HepG2 (cell line): ENCODE measurements at regions not wholly inside any gene's neighbourhood (a gene's known extent, or its start where the extent isn't known, plus 50 kb on each side); places are given as distances from the start of the nearest gene placed in this dataset.

ENCODE experiments used
- ATAC-seq: fragments of 200-7000 bp; cut with Tn5 transposase; 3 replicates; pipeline ENCODE4 v1.9.1; 2020; ENCODE audit warnings: mild to moderate bottlenecking, moderate library complexity
- BruUV-seq: library from RNA; stranded (reverse); fragments of 400-500 nt; replicated peaks from 2 replicates; lab custom pipeline; 2021; lab: Mats Ljungman, UMichigan
- CTCF ChIA-PET: fragments of 300-600 bp; formaldehyde crosslinking; extraction: SDS; loops from one replicate; lab custom pipeline; 2021; ENCODE audit warnings: low total read pairs, inconsistent platforms, low intra/inter-chr PET ratio; lab: Yijun Ruan, JAX
- POLR2A ChIA-PET: fragments of 350-600 bp; sonication (Branson Sonifier 250); formaldehyde crosslinking; loops from one replicate; lab custom pipeline; 2020; ENCODE audit warnings: antibody characterized with exemption, inconsistent platforms; lab: Yijun Ruan, JAX
- DNase-seq: peaks from one replicate; pipeline ENCODE4 v3.0.0-alpha.2; 2015; ENCODE audit warnings: low spot score
- FAIRE-seq: peaks from 3 replicates; lab custom pipeline; 2011; peaks lifted over from hg19 to GRCh38; lab: Jason Lieb, UNC
- H2AFZ ChIP-seq: one replicate; pipeline ENCODE4 v1.6.1; 2011; ENCODE audit warnings: low read length, inconsistent platforms
- H3K27ac ChIP-seq: fragments of 300-600 bp; 3 replicates; pipeline ENCODE4 v1.8.0; 2011; ENCODE audit warnings: mixed run types, mild to moderate bottlenecking, mixed read lengths, low read length, inconsistent platforms; ENCODE audit not compliant: insufficient read depth; ENCODE audit errors: extremely low read length
- H3K27me3 ChIP-seq, 2 experiments: fragments of 200-600 bp in 1 of 2; 2 replicates in 1 of 2; 3 replicates in 1 of 2; pipeline versions ENCODE4 v1.6.0 to v1.8.0; 2011; ENCODE audit warnings: low read length in 2 of 2, mild to moderate bottlenecking in 2 of 2, moderate library complexity in 2 of 2, inconsistent platforms in 1 of 2; ENCODE audit not compliant: insufficient read depth in 2 of 2, control insufficient read depth in 1 of 2
- H3K36me3 ChIP-seq, 2 experiments: fragments of 200-600 bp in 1 of 2; replicated peaks in 1 of 2; 2 replicates in 1 of 2; 3 replicates in 1 of 2; pipeline versions ENCODE4 v1.5.1 to v1.8.0; 2011; ENCODE audit warnings: low read length in 2 of 2, inconsistent platforms in 1 of 2; ENCODE audit not compliant: insufficient read depth in 2 of 2, control insufficient read depth in 1 of 2
- H3K4me1 ChIP-seq: 2 replicates; pipeline ENCODE4 v1.5.1; 2012; ENCODE audit warnings: low read length, inconsistent platforms; ENCODE audit not compliant: insufficient read depth
- H3K4me2 ChIP-seq: 2 replicates; pipeline ENCODE4 v1.6.0; 2011; ENCODE audit warnings: low read depth, low read length, inconsistent platforms
- H3K4me3 ChIP-seq, 3 experiments: fragments of 200-600 bp in 1 of 3; sonication (generic), shearing (Covaris generic) in 1 of 3; replicated peaks in 1 of 3; 2 replicates each; pipeline ENCODE4 v1.5.1; 2011 to 2016; ENCODE audit warnings: low read length in 3 of 3, inconsistent platforms in 2 of 3, low read depth in 2 of 3, mild to moderate bottlenecking in 2 of 3, control low read depth in 1 of 3, mixed read lengths in 1 of 3; ENCODE audit not compliant: insufficient read depth in 1 of 3
- H3K79me2 ChIP-seq: one replicate; pipeline ENCODE4 v1.6.1; 2011; ENCODE audit warnings: low read length, inconsistent platforms; ENCODE audit not compliant: insufficient read depth
- H3K9ac ChIP-seq: 2 replicates; pipeline ENCODE4 v1.6.0; 2011; ENCODE audit warnings: mild to moderate bottlenecking, low read depth, low read length, inconsistent platforms; ENCODE audit not compliant: insufficient read depth
- H3K9me3 ChIP-seq: 2 replicates; pipeline ENCODE4 v1.5.1; 2012; ENCODE audit warnings: mild to moderate bottlenecking, low read length
- H4K20me1 ChIP-seq: 2 replicates; pipeline ENCODE4 v1.6.0; 2011; ENCODE audit warnings: inconsistent platforms, mild to moderate bottlenecking, low read length, moderate library complexity; ENCODE audit not compliant: insufficient read depth
- ARHGAP35 ChIP-seq: sonication (generic); formaldehyde crosslinking; IDR thresholded peaks from 2 replicates; pipeline ENCODE4 v1.9.0; 2022; ENCODE audit warnings: mild to moderate bottlenecking, inconsistent platforms, moderate library complexity, missing genetic modification reagents, borderline replicate concordance
- ATF7-NPFF ChIP-seq: sonication (generic); formaldehyde crosslinking; IDR thresholded peaks from 2 replicates; pipeline ENCODE4 v1.8.1; 2023; ENCODE audit warnings: mild to moderate bottlenecking, low read depth, missing genetic modification reagents, moderate library complexity
- CBX1 ChIP-seq: IDR thresholded peaks from one replicate; pipeline ENCODE4 v1.6.1; 2016; ENCODE audit warnings: antibody characterized with exemption, low read depth
- HMG20A ChIP-seq: IDR thresholded peaks from 2 replicates; pipeline ENCODE4 v1.6.1; 2016; ENCODE audit warnings: borderline replicate concordance
- IRF2 ChIP-seq: IDR thresholded peaks from 2 replicates; pipeline ENCODE4 v1.6.1; 2018; ENCODE audit warnings: missing genetic modification reagents, missing compliant biosample characterization
- KDM1A ChIP-seq: IDR thresholded peaks from 2 replicates; pipeline ENCODE4 v1.6.1; 2016; ENCODE audit warnings: missing compliant biosample characterization
- MEF2D ChIP-seq: sonication (generic); formaldehyde crosslinking; IDR thresholded peaks from 2 replicates; pipeline ENCODE4 v1.5.1; 2020; ENCODE audit warnings: mild to moderate bottlenecking, missing genetic modification reagents
- MEIS1 ChIP-seq: sonication (generic); formaldehyde crosslinking; IDR thresholded peaks from 2 replicates; pipeline ENCODE4 v1.9.0; 2021; ENCODE audit warnings: mild to moderate bottlenecking, missing genetic modification reagents, moderate library complexity, borderline replicate concordance
- MXD4 ChIP-seq: IDR thresholded peaks from 2 replicates; pipeline ENCODE4 v1.6.1; 2016; ENCODE audit warnings: mild to moderate bottlenecking, missing biosample characterization, missing genetic modification reagents
- PAF1 ChIP-seq: IDR thresholded peaks from 2 replicates; pipeline ENCODE4 v1.6.1; 2016; ENCODE audit warnings: missing genetic modification reagents, missing compliant biosample characterization
- PBX3 ChIP-seq: sonication (generic); formaldehyde crosslinking; IDR thresholded peaks from 2 replicates; pipeline ENCODE4 v1.8.1; 2023; ENCODE audit warnings: missing genetic modification reagents, inconsistent platforms, borderline replicate concordance
- POLR2A ChIP-seq, 2 experiments: IDR thresholded peaks; 2 replicates each; pipeline ENCODE4 v1.6.1; 2011; ENCODE audit warnings: low read depth in 2 of 2, low read length in 2 of 2, mild to moderate bottlenecking in 1 of 2, moderate library complexity in 1 of 2; ENCODE audit not compliant: insufficient read depth in 1 of 2
- PPARG ChIP-seq: conservative IDR thresholded peaks from 2 replicates; pipeline ENCODE4 v1.6.1; 2016; ENCODE audit warnings: missing biosample characterization, missing genetic modification reagents
- SMYD3 ChIP-seq: sonication (generic); formaldehyde crosslinking; IDR thresholded peaks from 2 replicates; pipeline ENCODE4 v1.8.1; 2023; ENCODE audit warnings: mild to moderate bottlenecking, missing genetic modification reagents
- ZFP90 ChIP-seq: sonication (generic); formaldehyde crosslinking; IDR thresholded peaks from 2 replicates; pipeline ENCODE4 v1.8.0; 2022; ENCODE audit warnings: missing genetic modification reagents, mild to moderate bottlenecking, inconsistent platforms, borderline replicate concordance
- ZNF563 ChIP-seq: sonication (generic); formaldehyde crosslinking; IDR thresholded peaks from 2 replicates; pipeline ENCODE4 v1.8.0; 2022; ENCODE audit warnings: mild to moderate bottlenecking, moderate library complexity, missing genetic modification reagents
- ZNF577 ChIP-seq: sonication (generic); formaldehyde crosslinking; IDR thresholded peaks from 2 replicates; pipeline ENCODE4 v1.4.0; 2020; ENCODE audit warnings: mild to moderate bottlenecking, low read depth, missing genetic modification reagents, borderline replicate concordance
- ZNF839 ChIP-seq: sonication (generic); formaldehyde crosslinking; IDR thresholded peaks from 2 replicates; pipeline ENCODE4 v1.4.0; 2020; ENCODE audit warnings: missing genetic modification reagents, mild to moderate bottlenecking, borderline replicate concordance
- ZNF841 ChIP-seq: sonication (generic); formaldehyde crosslinking; IDR thresholded peaks from 2 replicates; pipeline ENCODE4 v1.8.1; 2023; ENCODE audit warnings: missing genetic modification reagents, borderline replicate concordance
- ZZZ3 ChIP-seq: sonication (generic); formaldehyde crosslinking; IDR thresholded peaks from 2 replicates; pipeline ENCODE4 v1.4.0; 2020; ENCODE audit warnings: missing genetic modification reagents, mild to moderate bottlenecking, borderline replicate concordance
- WGBS: methylation state at CpG from one replicate; pipeline ENCODE4 v1.1.6; 2017; ENCODE audit warnings: low lambda C conversion rate; 5-methylcytosine and 5-hydroxymethylcytosine counted together
- in situ Hi-C: cut with HindIII; loops from 2 replicates; pipeline ENCODE4 v1.10.0; 2017; ENCODE audit warnings: low pct_unique_long_range_greater_than_20kb; ENCODE audit not compliant: extremely low pct_ligation_motif_present
- intact Hi-C: fragments of 100-400 bp; cut with micrococcal nuclease; formaldehyde crosslinking; loops from one replicate; pipeline ENCODE4 v1.10.0; 2022; ENCODE audit not compliant: unreplicated experiment
- TF ChIP-seq, protein P1 (sequence below): sonication (generic); formaldehyde crosslinking; IDR thresholded peaks from 2 replicates; pipeline ENCODE4 v1.4.0; 2020; ENCODE audit warnings: missing genetic modification reagents

GRCh38 chr7:85725026-85725425, 538.2 kb upstream of the SEMA3D start (continued):
- no peak for TF ChIP-seq ZNF839 (CRISPR knock-in tag)
- TF ChIP-seq, protein P1, sequence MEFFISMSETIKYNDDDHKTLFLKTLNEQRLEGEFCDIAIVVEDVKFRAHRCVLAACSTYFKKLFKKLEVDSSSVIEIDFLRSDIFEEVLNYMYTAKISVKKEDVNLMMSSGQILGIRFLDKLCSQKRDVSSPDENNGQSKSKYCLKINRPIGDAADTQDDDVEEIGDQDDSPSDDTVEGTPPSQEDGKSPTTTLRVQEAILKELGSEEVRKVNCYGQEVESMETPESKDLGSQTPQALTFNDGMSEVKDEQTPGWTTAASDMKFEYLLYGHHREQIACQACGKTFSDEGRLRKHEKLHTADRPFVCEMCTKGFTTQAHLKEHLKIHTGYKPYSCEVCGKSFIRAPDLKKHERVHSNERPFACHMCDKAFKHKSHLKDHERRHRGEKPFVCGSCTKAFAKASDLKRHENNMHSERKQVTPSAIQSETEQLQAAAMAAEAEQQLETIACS (CRISPR knock-in tag) = no peak
- no peak for TF ChIP-seq ZNF841 (CRISPR knock-in tag)
- TF ChIP-seq MEIS1 = no peak
- TF ChIP-seq PBX3 (CRISPR knock-in tag) = no peak
- no peak for TF ChIP-seq PAF1 (CRISPR knock-in tag)

DNA sequence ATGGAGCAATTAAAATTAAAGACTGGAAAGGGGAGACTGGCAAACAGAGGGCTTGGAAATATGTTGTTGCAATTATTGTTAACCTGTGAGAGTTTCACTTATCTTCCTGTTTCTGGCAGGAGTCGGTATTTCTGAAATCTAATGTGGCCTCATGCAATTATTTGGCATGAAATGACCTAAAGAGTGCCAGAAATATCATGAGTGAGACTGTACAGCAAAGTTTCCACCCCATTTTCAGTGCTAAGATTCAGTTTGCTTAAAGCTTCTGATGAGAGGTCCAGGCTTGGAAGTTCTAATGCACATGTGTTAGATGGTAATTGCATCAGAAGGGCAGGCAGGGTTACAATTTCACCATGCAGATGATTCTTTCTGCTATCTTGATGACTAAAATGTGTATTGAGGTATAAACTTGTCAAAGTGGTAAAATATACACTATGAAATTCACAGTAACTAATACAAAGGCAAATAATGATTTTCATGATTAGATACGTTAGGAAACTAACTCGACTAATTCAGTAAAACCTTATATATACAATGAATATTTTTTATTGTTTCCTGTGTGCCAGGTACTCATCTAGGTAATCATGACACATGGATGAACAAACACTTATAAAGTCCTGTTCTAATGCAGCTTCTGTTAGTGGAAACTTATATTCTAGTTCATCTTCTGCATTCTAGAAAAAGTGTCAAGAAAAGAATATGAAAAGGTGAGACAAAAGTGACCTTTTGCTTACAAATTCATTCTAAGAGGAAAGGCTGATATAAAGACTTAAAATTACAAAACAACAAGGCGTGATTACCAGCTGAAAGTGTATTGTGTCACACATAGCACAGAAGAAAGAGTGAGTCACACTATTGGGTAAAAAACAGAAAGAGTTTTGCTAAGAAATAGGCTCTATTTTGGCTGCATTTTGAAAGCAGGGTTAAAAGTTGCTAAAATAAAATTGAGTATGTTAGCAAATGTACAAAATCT, 533.4 kb upstream of the SEMA3D start:
- FAIRE-seq (no peak), DNase-seq (no peak), ATAC-seq (no peak)
- TF ChIP-seq ATF7-NPFF (CRISPR knock-in tag) (no peak), PPARG (CRISPR knock-in tag) (no peak), IRF2 (CRISPR knock-in tag) (no peak), MEF2D (CRISPR knock-in tag) (no peak), ZNF577 (CRISPR knock-in tag) (no peak), SMYD3 (CRISPR knock-in tag) (no peak), KDM1A (CRISPR knock-in tag) (no peak), ZNF563 (no peak), ZZZ3 (CRISPR knock-in tag) (no peak), HMG20A (no peak), ARHGAP35 (CRISPR knock-in tag) (no peak), MXD4 (CRISPR knock-in tag) (no peak), POLR2A (IDR thresholded peaks at IDR 0.05; ENCODE audit: insufficient read depth in 1 of 2, low read depth in 2 of 2, low read length in 2 of 2) (no peak), CBX1 (no peak), ZFP90 (CRISPR knock-in tag) (no peak)
- Histone ChIP-seq H3K4me3 (no peak overlapping the region), H3K36me3 (no peaks in the 10 kb centered on the region), H3K4me1 (no peaks in the 10 kb centered on the region), H2AFZ (no peak overlapping the region), H3K27ac (no peak overlapping the region), H3K4me2 (no peak overlapping the region), H3K27me3 (no peaks in the 10 kb centered on the region), H3K79me2 (no peaks in the 10 kb centered on the region), H3K9me3 (no peaks in the 10 kb centered on the region), H4K20me1 (no peaks in the 10 kb centered on the region), H3K9ac (no peak overlapping the region)
- intact Hi-C loops = no loop called here
- no TSS peak for BruUV-seq
- in situ Hi-C loops = no loop called here
- POLR2A ChIA-PET = no interaction called here
- 2% methylated on average over 4 of the region's 4 CpGs for WGBS
- CTCF ChIA-PET = no interaction called here
